GM12874 (cell line): ENCODE measurements at regions not wholly inside any gene's neighbourhood (a gene's known extent, or its start where the extent isn't known, plus 50 kb on each side); places are given as distances from the start of the nearest gene placed in this dataset.

ENCODE experiments used
- CTCF ChIP-seq: IDR thresholded peaks from 2 replicates; pipeline ENCODE4 v1.5.1; 2011; ENCODE audit warnings: low read depth, mild to moderate bottlenecking, control low read depth, low read length, moderate library complexity; ENCODE audit not compliant: insufficient read depth

DNA sequence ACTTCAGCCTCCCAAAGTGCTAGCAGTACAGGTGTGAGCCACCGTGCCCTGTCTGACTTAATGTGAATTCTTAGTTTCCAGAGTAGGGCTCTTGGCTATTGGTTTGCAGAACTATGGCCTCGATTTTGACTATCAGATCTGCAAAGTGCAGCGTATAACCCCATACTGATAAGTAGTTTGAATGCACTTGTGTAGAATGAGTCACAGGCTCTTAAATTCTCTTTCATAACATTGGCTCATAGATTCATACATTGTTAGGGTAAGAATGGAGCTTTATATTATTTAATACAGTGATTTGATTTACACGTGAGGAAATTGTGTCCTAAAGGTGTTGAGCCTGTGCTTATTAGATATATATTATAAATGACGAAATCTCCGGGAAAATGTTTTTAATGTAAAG lies 109.9 kb downstream of the ZPLD1 start:
- TF ChIP-seq CTCF = no peak

DNA sequence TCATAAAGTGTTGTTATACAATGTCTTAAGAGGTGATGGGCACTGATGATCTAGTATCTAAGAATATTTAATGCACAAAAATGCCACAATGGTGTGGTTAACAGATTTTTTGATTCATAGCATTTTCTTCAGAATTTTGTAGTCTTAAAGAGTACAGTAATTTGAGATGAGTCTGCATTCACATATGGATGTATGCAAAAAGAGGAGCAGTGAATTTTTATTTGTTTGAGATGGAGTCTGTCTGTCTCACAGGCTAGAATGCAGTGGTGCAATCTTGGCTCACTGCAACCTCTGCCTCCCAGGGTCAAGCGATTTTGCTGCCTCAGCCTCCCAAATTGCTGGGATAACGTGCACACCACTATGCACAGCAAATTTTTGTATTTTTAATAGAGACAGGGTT lies 110.5 kb downstream of the ZPLD1 start:
- no peak for TF ChIP-seq CTCF

GRCh38 chr3:102553876-102554275 lies 119.1 kb downstream of the ZPLD1 start:
- no peak for TF ChIP-seq CTCF

GRCh38 chr3:102570511-102570910 lies 135.7 kb downstream of the ZPLD1 start:
- TF ChIP-seq CTCF = no peak

- TF ChIP-seq CTCF = no peak
These were observed 136.2 kb downstream of the ZPLD1 start for GRCh38 chr3:102571006-102571405.

GRCh38 chr3:102571720-102572384 lies 137.0 kb downstream of the ZPLD1 start:
- no peak for TF ChIP-seq CTCF

GRCh38 chr3:102573483-102574028 lies 138.7 kb downstream of the ZPLD1 start:
- TF ChIP-seq CTCF = no peak

DNA sequence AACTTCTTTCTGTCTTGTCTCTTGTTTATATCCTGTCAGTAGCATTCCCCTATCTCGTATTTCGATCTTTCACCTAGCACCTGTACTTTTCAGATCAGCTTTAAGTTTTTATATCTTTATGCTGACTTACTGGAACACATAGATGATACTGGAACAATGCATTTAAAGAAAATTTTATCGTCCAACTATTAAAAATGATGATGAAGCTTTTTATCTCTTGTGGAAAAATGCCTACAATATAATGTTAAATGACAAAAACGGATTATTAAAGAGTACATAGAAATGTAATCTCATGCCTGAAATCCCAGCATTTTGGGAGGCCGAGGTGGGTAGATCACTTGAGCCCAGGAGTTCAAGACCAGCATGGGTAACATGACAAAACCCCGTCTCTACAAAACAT lies 139.5 kb downstream of the ZPLD1 start:
- TF ChIP-seq CTCF = no peak
